Uterus (tissue), 3 donors: ENCODE measurements at regions not wholly inside any gene's neighbourhood (a gene's known extent, or its start where the extent isn't known, plus 50 kb on each side); places are given as distances from the start of the nearest gene placed in this dataset.

ENCODE experiments used
- DNase-seq, 2 donors: peaks; one replicate each; pipeline ENCODE4 v3.0.0-alpha.2; 2019 to 2020
- H3K27ac ChIP-seq, 2 donors: fragments of 200-600 bp; sonication (generic); 1 replicate in 1 of 2; 2 replicates in 1 of 2; pipeline ENCODE4 v1.5.1; 2016 to 2018
- H3K27me3 ChIP-seq, 2 donors: fragments of 200-600 bp; sonication (generic); one replicate each; pipeline ENCODE4 v1.5.1; 2018 to 2019; ENCODE audit warnings: control low read depth in 1 of 2
- H3K36me3 ChIP-seq, 2 donors: fragments of 200-600 bp; sonication (generic); one replicate each; pipeline ENCODE4 v1.5.1; 2019; ENCODE audit warnings: control low read depth in 1 of 2
- H3K4me1 ChIP-seq, 2 donors: fragments of 200-600 bp; sonication (generic); one replicate each; pipeline ENCODE4 v1.5.1; 2018 to 2019; ENCODE audit warnings: control low read depth in 1 of 2
- H3K4me3 ChIP-seq, 2 donors: fragments of 200-600 bp; sonication (generic); 1 replicate in 1 of 2; 2 replicates in 1 of 2; pipeline ENCODE4 v1.5.1; 2018 to 2019; ENCODE audit warnings: mild to moderate bottlenecking in 1 of 2
- H3K9me3 ChIP-seq, 2 donors: fragments of 200-600 bp; sonication (generic); one replicate each; pipeline ENCODE4 v1.5.1; 2019; ENCODE audit warnings: control low read depth in 1 of 2
- CTCF ChIP-seq, 4 experiments: fragments of 200-600 bp in 2 of 4; fragments of 450-650 bp in 2 of 4; sonication (generic) in 2 of 4; IDR thresholded peaks; one replicate each; pipeline ENCODE4 v1.5.1; 2016 to 2019; ENCODE audit warnings: antibody characterized with exemption in 4 of 4, mild to moderate bottlenecking in 2 of 4, moderate library complexity in 1 of 4
- POLR2A ChIP-seq, 2 donors: fragments of 450-650 bp; IDR thresholded peaks; one replicate each; pipeline ENCODE4 v1.6.1; 2016; ENCODE audit warnings: antibody characterized with exemption in 2 of 2, mild to moderate bottlenecking in 1 of 2, moderate library complexity in 1 of 2
- intact Hi-C: fragments of 100-400 bp; cut with DNase I; formaldehyde crosslinking; loops from one replicate; pipeline ENCODE4 v1.15.1; 2023; ENCODE audit warnings: low total_unique reads
- donor health status: DM: yes; HTN: yes; CAD: no.

GRCh38 chr4:85058551-85058950 is 92.1 kb upstream of the WDFY3 start:
- no peaks in the 10 kb centered on the region for H3K36me3 ChIP-seq
- DNase-seq, result no peak
- H3K27me3 ChIP-seq, result no peaks in the 10 kb centered on the region
- intact Hi-C loops, result no loop called here
- no peak overlapping the region for H3K4me3 ChIP-seq
- H3K4me1 ChIP-seq, result no peaks in the 10 kb centered on the region
- H3K9me3 ChIP-seq, result no peaks in the 10 kb centered on the region
- no peak for TF ChIP-seq POLR2A (IDR thresholded peaks at IDR 0.05)
- no peak for TF ChIP-seq CTCF (IDR thresholded peaks at IDR 0.05)
- no peak overlapping the region for H3K27ac ChIP-seq

- DNase-seq, result no peak
- no peaks in the 10 kb centered on the region for H3K4me1 ChIP-seq
- no peak overlapping the region for H3K4me3 ChIP-seq
- TF ChIP-seq CTCF (IDR thresholded peaks at IDR 0.05) (no peak), POLR2A (IDR thresholded peaks at IDR 0.05) (no peak)
- no peaks in the 10 kb centered on the region for H3K27me3 ChIP-seq
- no peak overlapping the region for H3K27ac ChIP-seq
- intact Hi-C loops, result no loop called here
- H3K9me3 ChIP-seq, result no peaks in the 10 kb centered on the region
- H3K36me3 ChIP-seq, result no peaks in the 10 kb centered on the region
Observed at GRCh38 chr4:85061974-85062373, 95.5 kb upstream of the WDFY3 start.

GRCh38 chr4:85062466-85062865 is 96.0 kb upstream of the WDFY3 start:
- H3K27ac ChIP-seq, result no peak overlapping the region
- no peaks in the 10 kb centered on the region for H3K9me3 ChIP-seq

GRCh38 chr4:85067342-85067741 is 100.9 kb upstream of the WDFY3 start:
- H3K27me3 ChIP-seq, result no peaks in the 10 kb centered on the region
- H3K4me1 ChIP-seq, result no peaks in the 10 kb centered on the region
- intact Hi-C loops, result no loop called here
- no peaks in the 10 kb centered on the region for H3K36me3 ChIP-seq
- no peaks in the 10 kb centered on the region for H3K9me3 ChIP-seq
- no peak overlapping the region for H3K4me3 ChIP-seq
- no peak for DNase-seq
- TF ChIP-seq POLR2A (IDR thresholded peaks at IDR 0.05) (no peak), CTCF (IDR thresholded peaks at IDR 0.05) (no peak)
- H3K27ac ChIP-seq, result no peak overlapping the region

More at GRCh38 chr4:85062466-85062865, 96.0 kb upstream of the WDFY3 start:
- Histone ChIP-seq H3K4me3 (no peak overlapping the region), H3K27me3 (no peaks in the 10 kb centered on the region), H3K36me3 (no peaks in the 10 kb centered on the region), H3K4me1 (no peaks in the 10 kb centered on the region)
- DNase-seq, result no peak
- TF ChIP-seq CTCF (IDR thresholded peaks at IDR 0.05) (no peak), POLR2A (IDR thresholded peaks at IDR 0.05) (no peak)
- intact Hi-C loops, result no loop called here

GRCh38 chr4:85078016-85078415 is 111.5 kb upstream of the WDFY3 start:
- Histone ChIP-seq H3K36me3 (no peaks in the 10 kb centered on the region), H3K4me1 (no peaks in the 10 kb centered on the region), H3K9me3 (no peaks in the 10 kb centered on the region), H3K4me3 (no peak overlapping the region), H3K27ac (no peak overlapping the region), H3K27me3 (no peaks in the 10 kb centered on the region)
- TF ChIP-seq CTCF (IDR thresholded peaks at IDR 0.05) (no peak), POLR2A (IDR thresholded peaks at IDR 0.05) (no peak)
- DNase-seq, result no peak
- intact Hi-C loops, result no loop called here
